Keratinocyte (primary cell): ENCODE measurements at regions not wholly inside any gene's neighbourhood (a gene's known extent, or its start where the extent isn't known, plus 50 kb on each side); places are given as distances from the start of the nearest gene placed in this dataset.

Experiments
- EZH2 ChIP-seq: IDR thresholded peaks from one replicate; pipeline ENCODE4 v1.6.1; 2012; ENCODE audit warnings: inconsistent platforms, mild to moderate bottlenecking, low read length, moderate library complexity
- TF ChIP-seq, protein P1 (sequence below), 3 experiments: IDR thresholded peaks in 1 of 3; conservative IDR thresholded peaks in 1 of 3; optimal IDR thresholded peaks in 1 of 3; 2 replicates in 2 of 3; 3 replicates in 1 of 3; pipeline versions ENCODE3 to v1.5.1; 2011; ENCODE audit warnings: low read length in 3 of 3, mild to moderate bottlenecking in 3 of 3, moderate library complexity in 2 of 3, control low read depth in 1 of 3, inconsistent platforms in 1 of 3; ENCODE audit not compliant: insufficient read depth in 2 of 3; ENCODE audit errors: extremely low read depth in 1 of 3

DNA sequence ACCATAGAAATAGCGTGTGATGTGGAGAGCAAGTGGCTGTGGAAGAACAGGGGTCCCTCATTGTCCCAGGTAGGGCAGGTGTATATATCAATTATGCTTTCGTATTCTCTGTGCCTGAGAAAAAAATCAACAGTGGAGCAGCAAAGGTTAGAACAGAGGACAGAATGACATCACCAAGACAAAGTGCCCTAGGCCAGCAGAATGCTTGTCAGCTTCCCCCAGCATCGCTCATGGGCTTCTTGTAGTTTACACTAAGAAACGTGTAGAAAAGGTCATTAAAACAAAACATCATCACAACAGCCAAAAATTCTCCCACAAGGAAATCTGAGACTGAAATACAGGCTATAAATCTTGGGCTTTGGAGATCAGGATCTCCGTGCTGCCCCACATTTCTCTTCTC is 288.0 kb downstream of the TDRD15 start:
- TF ChIP-seq, protein P1, sequence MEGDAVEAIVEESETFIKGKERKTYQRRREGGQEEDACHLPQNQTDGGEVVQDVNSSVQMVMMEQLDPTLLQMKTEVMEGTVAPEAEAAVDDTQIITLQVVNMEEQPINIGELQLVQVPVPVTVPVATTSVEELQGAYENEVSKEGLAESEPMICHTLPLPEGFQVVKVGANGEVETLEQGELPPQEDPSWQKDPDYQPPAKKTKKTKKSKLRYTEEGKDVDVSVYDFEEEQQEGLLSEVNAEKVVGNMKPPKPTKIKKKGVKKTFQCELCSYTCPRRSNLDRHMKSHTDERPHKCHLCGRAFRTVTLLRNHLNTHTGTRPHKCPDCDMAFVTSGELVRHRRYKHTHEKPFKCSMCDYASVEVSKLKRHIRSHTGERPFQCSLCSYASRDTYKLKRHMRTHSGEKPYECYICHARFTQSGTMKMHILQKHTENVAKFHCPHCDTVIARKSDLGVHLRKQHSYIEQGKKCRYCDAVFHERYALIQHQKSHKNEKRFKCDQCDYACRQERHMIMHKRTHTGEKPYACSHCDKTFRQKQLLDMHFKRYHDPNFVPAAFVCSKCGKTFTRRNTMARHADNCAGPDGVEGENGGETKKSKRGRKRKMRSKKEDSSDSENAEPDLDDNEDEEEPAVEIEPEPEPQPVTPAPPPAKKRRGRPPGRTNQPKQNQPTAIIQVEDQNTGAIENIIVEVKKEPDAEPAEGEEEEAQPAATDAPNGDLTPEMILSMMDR (optimal IDR thresholded peaks at IDR 0.05 in 1 of 3, IDR thresholded peaks at IDR 0.05 in 1 of 3, conservative IDR thresholded peaks at IDR 0.05 in 1 of 3; ENCODE audit: extremely low read depth in 1 of 3, insufficient read depth in 2 of 3, low read length in 3 of 3), result no peak
- TF ChIP-seq EZH2, result no peak
